ENCODE measurements at regions not wholly inside any gene's neighbourhood (a gene's known extent, or its start where the extent isn't known, plus 50 kb on each side); places are given as distances from the start of the nearest gene placed in this dataset.

DNA sequence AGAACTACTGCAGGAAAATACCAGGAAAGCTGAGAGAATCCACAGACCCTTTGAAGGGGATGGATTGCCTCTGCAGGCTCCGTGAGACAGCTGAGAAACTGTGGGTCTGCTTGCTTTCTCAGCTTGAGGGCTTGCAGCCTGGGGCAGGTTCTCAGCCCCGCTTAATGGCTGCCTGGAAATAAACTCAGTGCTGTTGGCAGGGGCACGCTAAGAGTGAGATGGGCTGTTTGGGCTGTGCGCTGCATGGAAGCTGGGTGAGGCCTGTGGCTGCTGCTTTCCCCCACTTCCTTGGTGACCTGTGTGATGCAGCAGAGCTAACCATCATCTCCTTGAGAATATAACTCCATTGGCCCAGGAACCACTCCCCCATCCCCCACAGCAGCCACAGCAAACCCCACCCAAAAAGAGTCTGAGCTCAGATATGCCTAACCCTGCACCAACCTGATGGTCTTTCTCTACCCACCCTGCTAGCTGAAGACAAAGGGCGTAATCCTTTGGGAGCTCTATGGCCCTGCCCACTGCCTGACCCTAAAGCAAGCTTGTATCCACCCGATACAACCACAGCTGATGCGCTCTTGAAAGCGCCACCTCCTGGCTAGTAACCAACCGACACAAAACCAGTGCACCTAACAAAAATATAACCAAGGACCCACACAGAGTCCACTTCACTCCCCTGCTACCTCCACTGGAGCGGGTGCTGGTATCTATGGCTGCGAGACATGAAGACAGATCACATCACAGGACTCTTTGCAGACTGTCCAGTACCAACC is 800.6 kb upstream of the MAP3K7 start:
- no peaks in the 10 kb centered on the region for H3K79me2 ChIP-seq (ENCODE audit: control insufficient read depth, insufficient read depth, low read length)
- ChIA-PET RAD21 (ENCODE audit: unreplicated experiment) (interaction anchor here (1.5 kb wide), 1 partner anchor 56 kb away, joined by 6 read pairs; no protein-coding TSS in a partner anchor), SMC1A (ENCODE audit: uncharacterized antibody, unreplicated experiment) (interaction anchor here (0.6 to 1.8 kb wide), 5 partner anchors 12 to 91 kb away, joined by 3 to 5 read pairs (median 4); no protein-coding TSS in a partner anchor), POLR2A (interaction anchor here (1.6 kb wide), 1 partner anchor 8 kb away, joined by 4 read pairs; no protein-coding TSS in a partner anchor), CTCF (interaction anchor here (0.5 to 1.2 kb wide), 2 partner anchors 30 to 197 kb away, joined by 3 to 4 read pairs; no protein-coding TSS in a partner anchor)
- H3K27me3 ChIP-seq (replicated peaks in 1 of 2; ENCODE audit: control insufficient read depth in 2 of 2, insufficient read depth in 2 of 2, low read length in 1 of 2) = no peaks in the 10 kb centered on the region
- DNase-seq (ENCODE audit: low read depth, low spot score) (no peak), FAIRE-seq (no peak), ATAC-seq (no peak)
- intact Hi-C loops (cut with micrococcal nuclease; ENCODE audit: unreplicated experiment) = no loop called here
- no TSS peak for BruUV-seq (replicated peaks)
- no peaks in the 10 kb centered on the region for H3K36me3 ChIP-seq (ENCODE audit: control insufficient read depth in 2 of 2, insufficient read depth in 2 of 2, low read length in 1 of 2)
- no peaks in the 10 kb centered on the region for H4K20me1 ChIP-seq (ENCODE audit: control insufficient read depth, insufficient read depth)
- H2AFZ ChIP-seq (ENCODE audit: control insufficient read depth, low read depth, low read length) = no peak overlapping the region
- H3K4me2 ChIP-seq (ENCODE audit: control insufficient read depth, insufficient read depth) = no peak overlapping the region
- no peaks in the 10 kb centered on the region for H3K4me1 ChIP-seq (ENCODE audit: control insufficient read depth, insufficient read depth, low read length)
- TF ChIP-seq HDAC2 (IDR thresholded peaks at IDR 0.05) (no peak), IRF4 (IDR thresholded peaks at IDR 0.05; ENCODE audit: low read depth, low read length) (no peak), JUNB (IDR thresholded peaks at IDR 0.05) (no peak), ZNF24 (IDR thresholded peaks at IDR 0.05) (no peak), NR2C1 (IDR thresholded peaks at IDR 0.05) (no peak), EZH2 (IDR thresholded peaks at IDR 0.05; ENCODE audit: borderline replicate concordance, control insufficient read depth, low read depth, low read length) (no peak), SREBF2 (IDR thresholded peaks at IDR 0.05; ENCODE audit: low read length) (no peak), PAX8 (IDR thresholded peaks at IDR 0.05) (no peak), RUNX3 (IDR thresholded peaks at IDR 0.05; ENCODE audit: low read length) (no peak)
- TF ChIP-seq, protein P1, sequence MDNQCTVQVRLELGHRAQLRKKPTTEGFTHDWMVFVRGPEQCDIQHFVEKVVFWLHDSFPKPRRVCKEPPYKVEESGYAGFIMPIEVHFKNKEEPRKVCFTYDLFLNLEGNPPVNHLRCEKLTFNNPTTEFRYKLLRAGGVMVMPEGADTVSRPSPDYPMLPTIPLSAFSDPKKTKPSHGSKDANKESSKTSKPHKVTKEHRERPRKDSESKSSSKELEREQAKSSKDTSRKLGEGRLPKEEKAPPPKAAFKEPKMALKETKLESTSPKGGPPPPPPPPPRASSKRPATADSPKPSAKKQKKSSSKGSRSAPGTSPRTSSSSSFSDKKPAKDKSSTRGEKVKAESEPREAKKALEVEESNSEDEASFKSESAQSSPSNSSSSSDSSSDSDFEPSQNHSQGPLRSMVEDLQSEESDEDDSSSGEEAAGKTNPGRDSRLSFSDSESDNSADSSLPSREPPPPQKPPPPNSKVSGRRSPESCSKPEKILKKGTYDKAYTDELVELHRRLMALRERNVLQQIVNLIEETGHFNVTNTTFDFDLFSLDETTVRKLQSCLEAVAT (IDR thresholded peaks at IDR 0.05) = no peak
- TF ChIP-seq, protein P2, sequence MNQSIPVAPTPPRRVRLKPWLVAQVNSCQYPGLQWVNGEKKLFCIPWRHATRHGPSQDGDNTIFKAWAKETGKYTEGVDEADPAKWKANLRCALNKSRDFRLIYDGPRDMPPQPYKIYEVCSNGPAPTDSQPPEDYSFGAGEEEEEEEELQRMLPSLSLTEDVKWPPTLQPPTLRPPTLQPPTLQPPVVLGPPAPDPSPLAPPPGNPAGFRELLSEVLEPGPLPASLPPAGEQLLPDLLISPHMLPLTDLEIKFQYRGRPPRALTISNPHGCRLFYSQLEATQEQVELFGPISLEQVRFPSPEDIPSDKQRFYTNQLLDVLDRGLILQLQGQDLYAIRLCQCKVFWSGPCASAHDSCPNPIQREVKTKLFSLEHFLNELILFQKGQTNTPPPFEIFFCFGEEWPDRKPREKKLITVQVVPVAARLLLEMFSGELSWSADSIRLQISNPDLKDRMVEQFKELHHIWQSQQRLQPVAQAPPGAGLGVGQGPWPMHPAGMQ (IDR thresholded peaks at IDR 0.05; ENCODE audit: borderline replicate concordance) = no peak
- H3K9me3 ChIP-seq (replicated peaks; ENCODE audit: control insufficient read depth, insufficient read depth, low read length) = no peaks in the 10 kb centered on the region
- no peak overlapping the region for H3K4me3 ChIP-seq
- in situ Hi-C loops (cut with MboI) = no loop called here
- H3K27ac ChIP-seq (ENCODE audit: control insufficient read depth, insufficient read depth) = no peak overlapping the region
- WGBS (ENCODE audit: insufficient coverage, insufficient replicate concordance, low lambda C conversion rate, missing lambda C conversion rate) = 42% methylated on average over 11 of the region's 11 CpGs
- no peak overlapping the region for H3K9ac ChIP-seq (ENCODE audit: control insufficient read depth, insufficient read depth, low read length)

Data from GM12878 (cell line).